HG02588 (cell line): ENCODE measurements at regions not wholly inside any gene's neighbourhood (a gene's known extent, or its start where the extent isn't known, plus 50 kb on each side); places are given as distances from the start of the nearest gene placed in this dataset.

Experiments used
- ATAC-seq: cut with Tn5 transposase; IDR thresholded peaks from one replicate; pipeline ENCODE4 v1.9.1; 2021; ENCODE audit warnings: mild to moderate bottlenecking, moderate library complexity; ENCODE audit not compliant: unreplicated experiment

DNA sequence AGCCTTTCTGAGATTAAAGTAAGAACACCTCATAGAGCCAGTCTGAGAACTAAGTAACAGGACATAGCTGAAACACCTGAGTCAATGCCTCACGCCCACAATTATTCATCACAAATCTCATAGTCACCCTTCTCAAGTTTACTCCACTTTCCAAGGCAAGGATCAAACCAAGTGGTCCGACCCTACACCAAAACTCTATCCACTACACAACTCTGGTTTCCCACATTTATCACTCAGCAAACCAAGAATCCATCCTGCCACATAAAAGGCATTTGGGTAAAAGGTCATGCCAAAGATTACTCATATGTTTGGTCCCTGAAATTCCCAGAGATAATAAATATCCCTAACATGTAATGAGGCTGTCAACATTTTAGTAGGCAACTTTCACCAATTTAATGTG lies 144.1 kb downstream of the RPAP3 start:
- no peak for ATAC-seq

DNA sequence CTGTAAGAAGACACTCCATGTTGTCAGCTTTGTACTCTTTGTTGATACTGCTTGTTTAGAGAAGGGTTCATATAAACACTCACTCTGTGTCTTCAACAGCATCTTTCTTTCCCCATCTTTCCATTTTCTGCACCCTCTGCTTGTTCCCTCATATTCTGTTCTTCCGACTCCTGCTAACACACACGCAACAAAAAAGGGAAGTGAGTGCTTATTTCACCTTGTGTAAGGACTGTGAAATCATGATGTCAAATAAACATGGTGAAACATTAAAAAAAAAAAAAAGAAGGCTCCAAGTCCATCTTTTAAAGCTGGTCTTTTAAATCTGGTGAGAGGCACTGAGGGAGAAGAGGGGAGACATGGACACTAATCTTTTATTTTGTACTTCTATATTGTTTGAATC lies 145.4 kb downstream of the RPAP3 start:
- ATAC-seq = no peak

DNA sequence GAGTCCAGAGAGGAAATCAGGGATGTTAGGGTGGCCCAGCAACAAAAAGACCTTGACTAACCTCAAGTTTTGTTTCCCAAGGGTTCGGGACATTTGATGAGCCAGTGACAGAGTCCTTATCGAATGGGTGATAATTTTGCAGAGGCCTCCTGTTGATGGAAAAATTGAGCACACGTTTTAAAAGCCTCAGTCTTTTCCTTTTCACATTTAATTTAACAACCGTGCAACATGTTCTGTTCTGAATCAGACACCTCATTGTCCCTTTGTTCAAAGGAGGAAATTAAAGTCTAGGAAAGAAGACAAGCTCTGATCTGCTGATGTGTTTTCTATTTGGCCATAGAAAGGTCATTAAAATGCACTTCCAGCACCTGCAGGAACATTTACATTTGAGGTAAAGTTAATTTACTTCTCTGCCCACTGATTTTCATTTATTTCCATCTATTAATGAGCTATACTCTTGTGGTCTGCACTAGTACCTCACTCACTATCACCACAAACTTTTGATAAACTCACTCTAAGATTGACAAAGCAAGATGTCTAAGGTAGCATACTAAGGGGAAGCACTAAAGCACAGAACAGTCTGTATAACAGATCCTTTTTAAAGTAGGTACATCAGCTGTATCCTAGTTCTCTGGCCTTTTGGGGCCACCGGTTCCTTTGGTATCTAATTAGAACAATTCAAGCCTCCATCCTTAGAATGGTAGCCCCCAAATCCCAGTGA lies 147.0 kb downstream of the RPAP3 start:
- no peak for ATAC-seq

DNA sequence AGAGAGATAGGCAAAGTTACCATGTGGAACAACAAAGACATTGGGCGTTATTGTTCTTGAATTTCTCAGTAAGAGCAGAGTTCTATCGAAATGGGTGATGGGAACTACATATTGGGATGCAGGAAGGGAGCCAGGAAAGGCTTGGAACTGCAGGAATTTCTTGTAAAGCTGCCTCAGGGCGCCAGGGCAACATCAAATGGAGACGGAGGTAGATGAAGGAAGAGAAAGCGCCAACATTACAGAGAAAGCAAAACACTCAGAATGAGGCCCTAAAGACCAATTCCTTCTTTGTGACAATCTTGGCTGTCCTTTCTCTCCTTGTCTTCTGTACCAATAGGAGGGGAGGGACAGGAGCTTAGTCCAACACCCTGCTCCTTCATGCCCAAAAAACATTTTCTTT lies 148.4 kb downstream of the RPAP3 start:
- no peak for ATAC-seq

DNA sequence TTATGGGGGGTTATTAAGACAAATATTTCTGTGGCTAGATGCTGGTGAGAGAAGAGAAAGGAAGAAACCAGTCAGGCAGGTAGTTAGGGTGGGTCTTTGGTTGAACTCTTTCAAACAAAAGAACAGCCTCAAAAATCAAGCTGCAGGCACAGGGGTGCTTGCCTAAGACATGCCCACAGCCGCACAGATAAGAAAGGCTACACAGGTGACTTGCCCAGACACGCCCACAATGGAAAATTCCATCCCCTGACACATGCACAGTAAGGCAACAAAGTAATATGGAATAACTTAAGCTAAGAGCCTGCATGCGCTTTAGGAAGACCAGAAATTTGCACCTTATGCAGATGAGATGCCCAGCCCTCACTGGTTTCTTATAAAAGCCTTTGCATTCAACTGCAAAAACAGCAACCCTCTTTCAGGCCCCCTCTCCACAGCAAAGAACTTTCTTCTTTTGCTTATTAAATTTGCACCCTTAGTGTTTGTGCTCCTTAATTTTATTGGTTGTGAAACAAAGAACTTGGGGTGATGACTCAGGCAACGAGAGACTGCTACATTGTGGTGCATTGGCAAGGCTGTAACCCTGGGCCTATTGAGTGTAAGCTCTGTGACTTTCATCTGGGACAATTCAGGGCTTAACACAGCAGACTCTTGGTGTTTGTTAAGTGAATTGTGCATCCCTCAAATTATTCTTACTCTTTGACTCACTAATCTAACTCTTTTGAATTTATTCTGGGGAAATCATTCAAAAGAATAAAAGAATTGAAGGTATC lies 149.4 kb downstream of the RPAP3 start:
- ATAC-seq = no peak

DNA sequence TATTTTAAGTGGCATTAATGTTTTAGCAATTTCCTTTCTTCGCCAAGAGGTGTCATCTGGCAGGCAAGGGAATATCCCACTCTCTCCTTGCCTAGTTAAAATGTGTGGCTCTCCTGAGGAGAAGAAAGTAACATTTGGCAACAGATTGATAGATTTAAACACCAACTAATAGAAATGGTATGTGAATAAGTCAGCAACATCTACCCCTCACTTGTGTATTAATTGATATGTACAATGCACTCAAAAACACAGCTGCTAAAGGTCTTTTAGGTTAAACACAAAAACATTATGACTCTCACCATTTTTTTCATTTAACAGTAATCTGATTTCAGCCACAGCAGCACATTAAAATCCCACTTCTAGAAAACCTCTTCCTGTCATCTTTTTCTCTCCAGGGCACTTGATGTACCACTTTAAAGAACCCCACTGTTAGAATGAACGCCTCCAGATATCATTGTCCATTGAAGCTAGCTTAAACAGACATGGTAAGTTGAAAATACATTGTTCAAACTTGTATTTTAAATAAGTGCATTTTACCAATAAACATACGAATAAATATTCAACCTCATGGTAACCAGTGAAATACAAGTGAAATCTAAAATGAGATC lies 151.7 kb downstream of the RPAP3 start:
- no peak for ATAC-seq

DNA sequence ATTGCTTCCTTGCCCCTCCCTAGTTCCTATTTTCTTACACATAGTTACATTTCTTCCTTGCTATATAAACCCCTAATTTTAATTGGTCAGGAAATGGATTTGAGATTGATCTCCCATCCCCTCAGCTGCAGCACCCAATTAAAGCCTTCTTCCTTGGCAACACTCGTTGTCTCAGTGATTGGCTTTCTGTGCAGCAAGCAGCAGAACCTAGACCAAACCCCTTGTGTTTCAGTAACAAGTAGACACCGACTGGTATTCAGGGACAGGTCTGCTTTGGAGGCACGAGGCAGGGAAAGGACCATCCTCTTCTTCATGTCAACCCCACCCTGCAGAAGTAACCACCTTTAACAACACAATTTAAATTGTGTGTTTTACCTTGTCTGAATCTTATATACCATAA lies 152.6 kb downstream of the RPAP3 start:
- no peak for ATAC-seq

DNA sequence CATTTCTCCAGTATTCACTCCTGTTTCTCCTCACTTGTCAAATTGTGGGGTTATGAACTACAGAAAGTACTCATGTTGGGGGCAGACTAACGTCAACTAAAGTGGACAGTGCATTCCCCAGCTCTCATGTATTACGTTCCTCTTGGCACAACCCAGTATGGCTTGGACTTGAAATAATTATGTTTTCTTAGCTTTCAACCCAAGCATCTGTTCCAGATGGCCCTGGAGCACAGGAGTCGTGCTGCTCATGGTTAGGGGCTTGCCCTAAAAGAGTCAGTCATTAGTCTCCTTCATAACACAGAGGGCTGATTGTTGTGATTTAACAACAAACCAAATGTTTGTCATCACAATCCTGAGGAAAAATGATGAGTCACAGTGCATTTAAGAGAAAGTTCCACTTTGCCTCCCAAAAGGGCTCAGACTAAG lies 154.4 kb downstream of the RPAP3 start:
- ATAC-seq = no peak

DNA sequence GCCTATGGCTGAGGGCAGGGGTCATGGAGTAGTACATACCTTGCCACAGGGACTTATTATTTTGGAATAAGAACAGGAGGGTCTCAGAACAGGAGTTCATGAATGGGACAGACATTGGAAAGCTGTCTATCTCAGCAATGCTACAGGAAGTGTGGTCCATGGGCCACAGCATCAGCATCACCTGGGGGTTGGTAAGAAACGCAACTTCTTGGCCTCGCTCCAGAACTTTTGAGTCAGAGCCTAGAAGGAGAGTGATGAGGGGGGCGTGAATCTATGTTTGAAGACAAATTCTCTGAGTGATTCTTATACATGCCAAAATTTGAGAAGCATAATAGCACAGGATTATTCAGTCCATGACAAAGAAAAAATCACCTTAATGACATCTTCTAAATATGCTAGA lies 156.6 kb downstream of the RPAP3 start:
- no peak for ATAC-seq

DNA sequence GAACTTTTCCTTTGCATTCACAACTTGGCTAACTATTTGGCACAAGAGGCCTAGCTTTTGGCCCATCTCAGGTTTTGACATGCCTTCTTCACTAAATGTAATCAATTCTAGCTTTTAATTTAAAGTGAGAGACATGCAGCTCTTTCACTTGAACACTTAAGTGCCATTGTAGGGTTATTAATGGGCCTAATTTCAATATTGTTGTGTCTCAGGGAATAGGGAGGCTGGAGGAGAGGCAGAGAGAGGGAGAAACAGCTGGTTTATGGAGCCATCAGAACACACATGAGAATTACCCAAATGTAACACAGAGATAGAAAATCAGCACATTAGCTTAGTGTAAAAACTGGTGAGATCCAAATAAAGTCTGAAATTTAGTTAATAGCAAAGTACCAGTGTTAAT lies 157.4 kb downstream of the RPAP3 start:
- ATAC-seq = no peak

DNA sequence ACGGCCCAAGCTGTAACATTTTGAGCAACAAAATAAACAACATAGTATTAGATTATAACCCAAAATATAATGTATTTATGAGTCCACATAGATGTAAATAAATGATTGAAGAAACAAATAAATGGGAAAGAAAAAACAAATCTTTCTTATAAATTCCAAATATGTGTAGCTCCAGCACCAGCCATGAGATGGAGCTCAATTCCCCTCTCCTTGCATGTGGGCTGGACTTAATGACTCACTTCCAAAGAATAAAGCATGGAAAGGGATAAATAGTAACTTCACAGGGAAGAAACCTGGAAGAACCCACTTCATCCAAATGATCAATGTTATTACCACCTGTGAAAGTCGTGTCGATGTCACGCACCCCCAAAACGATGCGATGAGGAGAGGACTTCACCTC lies 158.8 kb downstream of the RPAP3 start:
- no peak for ATAC-seq

DNA sequence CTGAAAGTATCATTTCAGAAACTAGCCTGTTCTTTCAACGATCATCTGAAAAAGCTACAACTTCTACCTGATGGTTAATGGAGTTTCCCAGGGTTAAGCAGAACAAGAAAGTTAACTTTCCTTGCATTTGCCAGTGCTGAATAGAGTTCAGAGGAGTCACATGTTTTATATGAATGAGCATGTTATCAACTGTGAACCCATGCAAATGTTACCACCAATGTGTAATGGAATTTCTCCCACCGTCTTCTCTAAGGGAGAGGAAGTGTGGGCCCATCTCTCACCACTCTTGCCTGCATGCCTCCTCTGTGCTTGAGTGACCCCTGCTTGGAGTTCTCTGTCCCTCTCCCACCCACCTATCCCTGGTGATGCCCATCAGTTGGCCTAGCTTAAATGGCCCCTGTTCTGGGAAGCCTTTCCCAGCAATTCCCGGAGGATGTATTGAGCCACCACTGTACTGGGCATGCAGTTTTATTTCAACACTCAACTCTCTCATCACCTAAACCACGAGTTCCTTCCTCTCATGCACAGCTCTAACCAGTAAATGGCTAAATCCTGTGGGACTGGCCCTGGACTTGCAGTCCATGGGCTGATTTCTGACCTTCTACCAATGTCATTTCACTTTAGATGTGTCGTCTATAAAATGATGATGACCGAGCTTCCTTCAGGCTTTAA lies 159.8 kb downstream of the RPAP3 start:
- no peak for ATAC-seq

DNA sequence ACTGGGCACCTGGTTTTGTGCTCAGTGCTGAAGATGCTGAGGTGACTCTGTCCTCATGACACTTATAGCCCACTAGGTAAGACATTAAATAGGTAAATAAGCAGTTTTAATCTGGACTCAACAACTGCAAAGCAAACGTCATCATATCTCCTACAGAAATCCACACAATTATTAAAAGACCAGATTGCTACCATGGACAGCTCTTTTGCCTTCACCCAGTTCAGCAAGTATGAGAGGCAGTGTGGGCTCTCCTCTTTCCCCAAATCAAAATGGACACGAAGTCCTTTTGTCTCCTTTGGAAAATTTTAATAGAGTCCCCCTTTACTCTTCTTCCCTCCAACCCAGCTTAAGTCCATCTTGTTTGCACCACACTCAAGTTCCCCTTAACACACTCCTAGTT lies 171.1 kb downstream of the RPAP3 start:
- no peak for ATAC-seq

DNA sequence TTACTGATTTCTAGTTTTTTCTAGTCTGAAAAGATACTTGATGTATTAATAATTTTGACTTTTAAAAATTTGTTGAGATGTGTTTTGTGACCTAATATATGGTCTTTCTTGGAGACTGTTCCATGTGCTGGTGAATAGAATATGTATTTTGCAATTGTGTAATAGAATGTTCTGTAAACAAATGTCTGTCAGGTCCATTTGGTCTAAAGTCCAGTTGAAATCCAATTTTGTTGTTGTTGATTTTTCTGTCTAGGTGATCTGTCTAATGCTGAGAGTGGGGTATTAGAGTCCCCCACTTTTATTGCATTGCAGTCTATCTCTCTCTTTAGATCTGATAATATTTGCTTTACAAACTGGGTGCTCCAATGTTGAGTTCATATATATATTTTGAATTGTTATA lies 175.8 kb downstream of the RPAP3 start:
- ATAC-seq = no peak

DNA sequence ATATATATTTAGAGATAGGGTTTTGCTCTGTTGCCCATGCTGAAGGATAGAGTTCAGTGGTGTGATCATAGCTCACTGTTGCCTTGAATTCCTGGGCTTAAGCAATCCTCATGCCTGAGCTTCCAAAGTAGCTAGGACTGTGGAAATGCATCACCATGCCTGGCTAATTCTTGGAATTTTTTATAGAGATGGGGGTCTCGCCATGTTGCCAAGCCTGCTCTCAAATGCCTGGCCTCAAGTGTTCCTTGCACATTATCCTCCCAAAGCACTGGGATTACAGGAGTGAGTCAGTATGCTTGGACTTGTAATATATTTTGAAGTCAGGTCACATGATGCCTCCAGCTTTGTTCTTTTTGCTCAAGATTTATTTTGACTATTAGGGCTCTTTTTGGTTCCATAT lies 178.0 kb downstream of the RPAP3 start:
- no peak for ATAC-seq

DNA sequence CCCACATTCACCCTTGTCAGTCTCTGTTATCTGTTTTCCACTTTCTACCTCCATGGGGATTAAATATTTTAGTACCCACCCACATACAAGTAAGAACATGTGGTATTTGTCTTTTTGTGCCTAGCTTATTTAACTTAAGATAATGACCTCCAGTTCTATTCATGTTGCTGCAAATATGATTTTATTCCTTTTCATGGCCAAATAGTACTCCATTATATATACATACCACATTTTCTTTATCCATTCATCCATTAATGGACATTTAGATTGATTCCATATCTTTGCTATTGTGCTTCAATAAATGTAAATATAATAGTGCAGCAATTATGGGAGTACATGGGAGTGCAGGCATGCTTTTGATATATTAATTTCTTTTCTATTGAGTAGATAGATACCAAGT lies 185.8 kb downstream of the RPAP3 start:
- no peak for ATAC-seq

DNA sequence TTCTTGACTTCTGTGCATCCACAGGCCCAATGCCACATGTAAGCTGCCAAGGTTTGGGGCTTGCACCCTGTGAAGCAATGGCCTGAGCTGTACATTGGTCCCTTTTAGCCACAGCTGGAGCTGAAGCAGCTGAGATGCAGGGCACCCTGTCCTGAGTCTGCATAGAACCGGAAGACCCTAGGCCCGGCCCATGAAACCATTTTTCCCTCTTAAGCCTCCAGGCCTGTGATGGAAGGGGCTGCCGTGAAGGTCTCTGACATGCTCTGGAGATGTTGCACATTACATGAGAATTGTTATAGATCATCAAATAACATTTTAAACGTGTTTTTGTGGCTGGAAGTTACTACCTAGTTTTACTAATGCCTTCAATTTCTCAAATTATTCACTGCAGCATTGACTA lies 188.7 kb downstream of the RPAP3 start:
- ATAC-seq = no peak

DNA sequence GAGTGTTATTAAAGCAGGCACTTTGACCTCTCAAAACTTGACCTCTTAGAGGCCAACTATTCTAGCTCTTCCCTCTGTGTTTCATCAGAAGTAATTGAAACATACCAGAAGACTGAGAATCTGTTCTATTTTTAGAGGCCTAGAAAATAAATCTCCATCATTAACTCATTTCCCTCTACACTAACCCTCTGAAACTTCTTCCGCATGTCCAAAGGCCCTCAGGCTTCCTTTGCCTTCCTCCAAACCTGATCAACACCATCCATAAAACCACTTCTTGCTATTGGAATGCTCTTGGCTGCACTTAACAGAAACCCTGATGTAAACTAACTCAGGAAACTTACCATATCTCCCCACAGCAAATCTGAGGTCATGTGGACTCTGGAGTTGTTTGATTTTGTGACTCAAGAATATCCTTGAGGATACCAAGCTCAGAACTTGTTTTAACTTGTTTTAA lies 196.4 kb downstream of the RPAP3 start:
- ATAC-seq = no peak

DNA sequence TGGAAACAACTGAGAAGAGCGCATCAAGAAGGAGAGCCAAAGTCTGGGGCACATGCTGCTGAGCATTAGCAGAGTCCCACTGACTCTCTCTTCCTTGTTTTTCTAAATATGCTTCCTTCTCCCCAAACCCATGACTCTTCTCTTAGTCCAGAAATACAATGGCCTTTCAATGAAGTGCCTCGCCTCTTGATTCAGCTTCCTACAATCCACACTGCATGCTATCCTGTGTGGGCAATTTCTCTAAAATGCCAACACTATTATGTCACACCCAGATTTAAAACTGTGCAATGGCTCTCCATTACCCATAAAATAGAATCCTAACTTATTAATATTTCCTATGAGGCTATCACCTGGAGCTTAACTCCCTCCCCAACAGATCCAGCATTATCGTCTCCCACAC lies 198.6 kb downstream of the RPAP3 start:
- no peak for ATAC-seq

DNA sequence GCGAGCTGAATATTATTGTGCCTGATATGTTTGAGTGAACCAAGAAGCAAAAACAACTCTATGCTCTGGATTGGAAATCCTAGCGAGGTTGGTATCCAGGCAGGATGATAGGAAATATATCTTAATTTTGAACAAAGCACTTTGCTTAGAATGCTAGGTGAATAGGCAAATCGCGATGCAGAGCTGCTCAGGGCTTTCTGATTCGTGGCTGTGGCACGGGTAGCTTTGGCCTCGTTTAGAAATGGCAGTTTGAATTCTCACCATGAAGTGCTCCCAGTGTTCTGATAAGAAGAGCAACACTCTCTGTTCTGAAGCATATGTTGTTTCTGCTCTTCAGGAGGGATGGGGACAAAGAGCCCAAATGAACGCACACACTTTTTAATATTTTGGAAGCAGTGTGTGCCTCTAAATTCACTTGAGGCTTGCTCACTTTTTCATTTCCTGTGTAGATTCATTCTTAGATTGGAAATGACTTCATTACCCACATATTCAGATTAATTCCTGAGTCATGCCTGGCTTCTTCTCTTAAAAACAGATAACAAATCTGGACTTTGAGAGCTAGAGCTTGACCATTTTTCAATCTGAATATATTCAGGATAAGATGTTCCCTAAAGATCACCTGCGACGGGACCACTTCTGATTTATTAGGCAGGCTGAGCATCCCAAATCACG lies 200.9 kb downstream of the RPAP3 start:
- ATAC-seq = no peak

DNA sequence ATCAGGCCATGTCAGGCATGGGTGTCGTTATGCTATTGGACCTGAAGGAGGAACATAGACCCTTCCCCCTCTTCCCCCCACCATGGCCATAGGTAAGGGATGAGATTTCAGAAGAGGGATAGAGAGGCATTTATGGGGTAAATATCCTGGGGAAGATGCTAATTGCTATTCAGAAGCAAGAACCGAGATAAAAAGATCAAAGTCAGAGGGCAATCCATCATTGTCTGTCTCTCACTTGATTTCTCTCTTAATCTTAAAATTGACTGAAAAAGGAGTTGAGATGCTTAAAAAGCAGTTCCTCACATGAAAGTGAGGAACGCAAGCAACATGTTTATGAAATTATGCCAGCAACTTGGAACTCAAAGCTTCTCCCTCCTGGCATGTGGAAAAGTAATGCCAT lies 212.0 kb downstream of the RPAP3 start:
- no peak for ATAC-seq
